Tibial artery (tissue), 4 donors: ENCODE measurements at regions not wholly inside any gene's neighbourhood (a gene's known extent, or its start where the extent isn't known, plus 50 kb on each side); places are given as distances from the start of the nearest gene placed in this dataset.

ENCODE experiments used
- DNase-seq, 2 donors: peaks; one replicate each; pipeline ENCODE4 v3.0.0-alpha.2; 2019
- H3K27ac ChIP-seq, 2 donors: fragments of 200-600 bp; sonication (generic) in 1 of 2; 1 replicate in 1 of 2; 2 replicates in 1 of 2; pipeline ENCODE4 v1.5.1; 2018 to 2019; ENCODE audit warnings: mild to moderate bottlenecking in 1 of 2
- H3K27me3 ChIP-seq, 2 donors: fragments of 200-600 bp; sonication (generic) in 1 of 2; one replicate each; pipeline versions ENCODE4 v1.5.1 to v1.6.0; 2016 to 2019
- H3K36me3 ChIP-seq, 3 donors: fragments of 200-600 bp; sonication (generic) in 2 of 3; one replicate each; pipeline ENCODE4 v1.5.1; 2016 to 2019; ENCODE audit warnings: mild to moderate bottlenecking in 2 of 3
- H3K4me1 ChIP-seq, 4 donors: fragments of 200-600 bp; sonication (generic) in 2 of 4; 1 replicate in 3 of 4; 2 replicates in 1 of 4; pipeline ENCODE4 v1.5.1; 2016 to 2019
- H3K4me3 ChIP-seq, 2 donors: fragments of 200-600 bp; sonication (generic) in 1 of 2; 1 replicate in 1 of 2; 2 replicates in 1 of 2; pipeline ENCODE4 v1.5.1; 2018 to 2019; ENCODE audit warnings: mild to moderate bottlenecking in 2 of 2
- H3K9me3 ChIP-seq, 3 donors: fragments of 200-600 bp; sonication (generic) in 1 of 3; one replicate each; pipeline ENCODE4 v1.5.1; 2016 to 2019
- CTCF ChIP-seq, 2 experiments: fragments of 200-600 bp in 1 of 2; fragments of 450-650 bp in 1 of 2; IDR thresholded peaks; one replicate each; pipeline ENCODE4 v1.5.1; 2017 to 2019; ENCODE audit warnings: antibody characterized with exemption in 2 of 2, mild to moderate bottlenecking in 1 of 2, moderate library complexity in 1 of 2
- intact Hi-C: fragments of 100-400 bp; cut with DNase I; formaldehyde crosslinking; loops from one replicate; pipeline ENCODE4 v1.15.0; 2023; ENCODE audit warnings: low total_unique reads

GRCh38 chr12:4133636-4134447 is 139.7 kb upstream of the CCND2 start:
- Histone ChIP-seq H3K36me3 (no peaks in the 10 kb centered on the region), H3K27me3 (peaks cover 0 to 11% of the 10 kb centered on the region in 2 donors), H3K4me3 (no peak overlapping the region), H3K27ac (no peak overlapping the region), H3K9me3 (peaks cover 0 to 6% (median 4%) of the 10 kb centered on the region in 3 donors), H3K4me1 (no peaks in the 10 kb centered on the region)
- no peak for TF ChIP-seq CTCF (IDR thresholded peaks at IDR 0.05)
- intact Hi-C loops, result no loop called here
- DNase-seq, result no peak

- Histone ChIP-seq H3K36me3 (no peaks in the 10 kb centered on the region), H3K4me3 (no peak overlapping the region), H3K9me3 (peaks cover 0 to 6% (median 4%) of the 10 kb centered on the region in 3 donors), H3K27ac (no peak overlapping the region), H3K27me3 (peaks cover 0 to 11% of the 10 kb centered on the region in 2 donors), H3K4me1 (no peaks in the 10 kb centered on the region)
- intact Hi-C loops, result no loop called here
- no peak for DNase-seq
- TF ChIP-seq CTCF (IDR thresholded peaks at IDR 0.05), result no peak
Measured at GRCh38 chr12:4133029-4133428, 140.5 kb upstream of the CCND2 start.

- H3K27ac ChIP-seq, result no peak overlapping the region
- peaks cover 0 to 9% (median 7%) of the 10 kb centered on the region in 4 donors for H3K4me1 ChIP-seq
- no peak overlapping the region for H3K4me3 ChIP-seq
- no peak for DNase-seq
- TF ChIP-seq CTCF (IDR thresholded peaks at IDR 0.05), result no peak
- peaks cover 0 to 9% of the 10 kb centered on the region in 2 donors for H3K27me3 ChIP-seq
- intact Hi-C loops, result no loop called here
- H3K36me3 ChIP-seq, result no peaks in the 10 kb centered on the region
- no peaks in the 10 kb centered on the region for H3K9me3 ChIP-seq
Measured at GRCh38 chr12:4121506-4122020, 152.0 kb upstream of the CCND2 start.

- intact Hi-C loops, result no loop called here
- peaks cover 0 to 9% of the 10 kb centered on the region in 2 donors for H3K27me3 ChIP-seq
- no peak for DNase-seq
- no peaks in the 10 kb centered on the region for H3K9me3 ChIP-seq
- no peaks in the 10 kb centered on the region for H3K36me3 ChIP-seq
- H3K4me1 ChIP-seq, result peaks cover 0 to 12% (median 11%) of the 10 kb centered on the region in 4 donors
- no peak for TF ChIP-seq CTCF (IDR thresholded peaks at IDR 0.05)
- H3K27ac ChIP-seq, result no peak overlapping the region
- H3K4me3 ChIP-seq, result no peak overlapping the region
Measured at GRCh38 chr12:4120316-4120917, 153.1 kb upstream of the CCND2 start.

- no peaks in the 10 kb centered on the region for H3K9me3 ChIP-seq
- no peak for DNase-seq
- no peak overlapping the region for H3K27ac ChIP-seq
- no peaks in the 10 kb centered on the region for H3K36me3 ChIP-seq
- peaks cover 0 to 9% of the 10 kb centered on the region in 2 donors for H3K27me3 ChIP-seq
- H3K4me3 ChIP-seq, result no peak overlapping the region
- TF ChIP-seq CTCF (IDR thresholded peaks at IDR 0.05), result no peak
- H3K4me1 ChIP-seq, result peaks cover 0 to 12% (median 11%) of the 10 kb centered on the region in 4 donors
- intact Hi-C loops, result no loop called here
Measured at GRCh38 chr12:4119157-4119761, 154.3 kb upstream of the CCND2 start.
